BE2C (cell line): ENCODE measurements at regions not wholly inside any gene's neighbourhood (a gene's known extent, or its start where the extent isn't known, plus 50 kb on each side); places are given as distances from the start of the nearest gene placed in this dataset.

ENCODE experiments used
- DNase-seq: peaks from one replicate; pipeline ENCODE4 v3.0.0-alpha.2; 2020
- H3K27me3 ChIP-seq: fragments of 250-450 bp; sonication (Bioruptor Pico); 2 replicates; pipeline ENCODE4 v1.5.1; 2020; ENCODE audit warnings: mild to moderate bottlenecking
- H3K36me3 ChIP-seq: fragments of 250-450 bp; sonication (Bioruptor Pico); 2 replicates; pipeline ENCODE4 v1.5.1; 2020; ENCODE audit warnings: mild to moderate bottlenecking
- H3K4me1 ChIP-seq: fragments of 250-450 bp; sonication (Bioruptor Pico); 2 replicates; pipeline ENCODE4 v1.5.1; 2020
- H3K4me3 ChIP-seq: 2 replicates; pipeline ENCODE4 v1.5.1; 2011; ENCODE audit warnings: low read depth, low read length
- H3K9me3 ChIP-seq: fragments of 250-450 bp; sonication (Bioruptor Pico); 2 replicates; pipeline ENCODE4 v1.5.1; 2020
- TF ChIP-seq, protein P1 (sequence below): IDR thresholded peaks from 2 replicates; pipeline ENCODE4 v1.5.1; 2012; ENCODE audit warnings: mild to moderate bottlenecking, low read depth, low read length

DNA sequence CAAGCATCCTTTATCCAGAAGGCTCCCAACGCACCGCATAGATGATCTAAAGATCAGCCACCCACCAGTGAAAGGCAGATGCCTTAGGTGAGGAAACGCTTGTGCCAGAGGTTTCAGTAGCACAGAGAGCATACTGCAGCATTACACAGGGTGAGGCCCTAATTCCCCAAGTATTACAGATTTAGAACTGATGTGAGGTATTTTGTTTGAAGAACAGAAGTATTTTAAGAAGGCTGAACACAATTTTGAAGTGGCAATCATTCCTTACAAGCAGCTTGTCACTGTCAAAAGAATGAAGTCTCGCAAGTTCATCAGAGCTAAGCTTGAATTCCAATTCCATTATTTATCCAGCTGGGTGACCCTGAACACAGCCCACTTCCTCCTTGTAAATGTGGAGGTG, 70.0 kb upstream of the FAT3 start:
- 0 out of 2 replicates have a peak, but pooled peaks cover 2% of the 10 kb centered on the region for H3K9me3 ChIP-seq
- no peak for DNase-seq

DNA sequence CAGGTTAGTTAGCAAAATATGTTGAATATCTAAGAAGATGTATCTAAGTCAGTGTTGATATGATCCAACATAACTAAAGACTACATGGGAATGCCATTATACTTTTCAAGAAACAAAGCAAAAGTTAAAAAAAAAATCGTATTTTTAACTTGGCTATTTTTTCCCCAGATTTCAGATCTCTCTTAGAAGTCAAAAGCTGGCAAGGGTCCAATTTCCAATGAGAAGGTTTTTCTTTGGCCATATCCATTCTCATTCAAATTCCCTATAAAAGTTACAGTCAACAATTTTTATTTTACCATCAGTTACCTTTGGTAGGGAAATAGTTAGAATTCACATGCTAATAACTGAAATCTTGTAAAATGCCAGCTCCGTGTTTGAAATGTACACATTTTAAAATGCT, 70.5 kb upstream of the FAT3 start:
- Histone ChIP-seq H3K4me1 (no peaks in the 10 kb centered on the region), H3K9me3 (0 out of 2 replicates have a peak, but pooled peaks cover 2% of the 10 kb centered on the region), H3K27me3 (peaks cover 5% of the 10 kb centered on the region; the same call in 1 of the 2 replicates), H3K4me3 (no peak overlapping the region), H3K36me3 (no peaks in the 10 kb centered on the region)
- TF ChIP-seq, protein P1, sequence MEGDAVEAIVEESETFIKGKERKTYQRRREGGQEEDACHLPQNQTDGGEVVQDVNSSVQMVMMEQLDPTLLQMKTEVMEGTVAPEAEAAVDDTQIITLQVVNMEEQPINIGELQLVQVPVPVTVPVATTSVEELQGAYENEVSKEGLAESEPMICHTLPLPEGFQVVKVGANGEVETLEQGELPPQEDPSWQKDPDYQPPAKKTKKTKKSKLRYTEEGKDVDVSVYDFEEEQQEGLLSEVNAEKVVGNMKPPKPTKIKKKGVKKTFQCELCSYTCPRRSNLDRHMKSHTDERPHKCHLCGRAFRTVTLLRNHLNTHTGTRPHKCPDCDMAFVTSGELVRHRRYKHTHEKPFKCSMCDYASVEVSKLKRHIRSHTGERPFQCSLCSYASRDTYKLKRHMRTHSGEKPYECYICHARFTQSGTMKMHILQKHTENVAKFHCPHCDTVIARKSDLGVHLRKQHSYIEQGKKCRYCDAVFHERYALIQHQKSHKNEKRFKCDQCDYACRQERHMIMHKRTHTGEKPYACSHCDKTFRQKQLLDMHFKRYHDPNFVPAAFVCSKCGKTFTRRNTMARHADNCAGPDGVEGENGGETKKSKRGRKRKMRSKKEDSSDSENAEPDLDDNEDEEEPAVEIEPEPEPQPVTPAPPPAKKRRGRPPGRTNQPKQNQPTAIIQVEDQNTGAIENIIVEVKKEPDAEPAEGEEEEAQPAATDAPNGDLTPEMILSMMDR = no peak
- no peak for DNase-seq

More for the DNA sequence above, 70.0 kb upstream of the FAT3 start:
- Histone ChIP-seq H3K4me3 (no peak overlapping the region), H3K27me3 (peaks cover 4% of the 10 kb centered on the region; the same call in 1 of the 2 replicates), H3K4me1 (no peaks in the 10 kb centered on the region), H3K36me3 (no peaks in the 10 kb centered on the region)
- TF ChIP-seq, protein P1 = no peak

DNA sequence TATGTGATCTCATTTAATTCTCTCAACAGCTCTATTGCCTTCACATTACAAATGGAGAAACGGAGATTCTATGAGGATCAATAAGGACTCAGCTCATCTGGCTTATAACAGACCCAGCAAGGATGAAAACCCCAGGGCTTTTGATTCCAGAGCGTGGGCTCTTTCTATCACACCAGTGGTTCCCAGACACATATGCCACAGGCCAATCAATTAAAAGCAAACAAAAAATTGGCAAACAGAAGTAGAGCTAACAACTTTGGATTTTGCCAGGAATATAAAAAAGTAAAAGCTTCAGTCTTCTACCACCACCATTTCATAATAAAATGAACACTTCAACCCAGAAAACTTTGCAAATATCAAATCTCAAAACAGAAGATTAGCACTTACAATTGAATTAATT, 71.1 kb upstream of the FAT3 start:
- DNase-seq = no peak
- no peaks in the 10 kb centered on the region for H3K36me3 ChIP-seq
- H3K4me1 ChIP-seq = no peaks in the 10 kb centered on the region
- H3K27me3 ChIP-seq = peaks cover 10% of the 10 kb centered on the region; the same call in 1 of the 2 replicates
- 0 out of 2 replicates have a peak, but pooled peaks cover 2% of the 10 kb centered on the region for H3K9me3 ChIP-seq
- H3K4me3 ChIP-seq = no peak overlapping the region
- TF ChIP-seq, protein P1 = no peak

DNA sequence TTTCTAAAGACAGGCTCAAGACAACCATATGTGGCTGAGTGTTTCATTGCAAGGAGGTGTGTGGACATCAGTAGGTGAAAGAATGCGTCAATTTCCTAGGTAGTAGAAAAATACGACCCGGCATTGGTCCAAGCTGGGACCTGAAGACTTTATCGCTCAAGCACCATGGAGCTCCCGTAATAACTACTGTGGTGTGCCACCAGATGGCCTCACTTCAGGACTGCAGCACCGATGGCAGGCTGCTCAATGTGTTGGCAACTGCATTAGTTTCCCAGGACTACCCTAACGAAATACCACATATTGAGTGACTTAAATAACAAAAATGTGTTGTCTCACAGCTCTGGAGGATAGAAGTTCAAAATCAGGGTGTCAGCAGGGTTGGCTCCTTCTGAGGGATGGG, 72.4 kb upstream of the FAT3 start:
- H3K4me3 ChIP-seq = no peak overlapping the region
- no peaks in the 10 kb centered on the region for H3K4me1 ChIP-seq
- TF ChIP-seq, protein P1 = peak; percentile 59
- H3K27me3 ChIP-seq = peaks cover 10% of the 10 kb centered on the region; the same call in 1 of the 2 replicates
- DNase-seq = peak; percentile 23
- 0 out of 2 replicates have a peak, but pooled peaks cover 2% of the 10 kb centered on the region for H3K9me3 ChIP-seq
- no peaks in the 10 kb centered on the region for H3K36me3 ChIP-seq

DNA sequence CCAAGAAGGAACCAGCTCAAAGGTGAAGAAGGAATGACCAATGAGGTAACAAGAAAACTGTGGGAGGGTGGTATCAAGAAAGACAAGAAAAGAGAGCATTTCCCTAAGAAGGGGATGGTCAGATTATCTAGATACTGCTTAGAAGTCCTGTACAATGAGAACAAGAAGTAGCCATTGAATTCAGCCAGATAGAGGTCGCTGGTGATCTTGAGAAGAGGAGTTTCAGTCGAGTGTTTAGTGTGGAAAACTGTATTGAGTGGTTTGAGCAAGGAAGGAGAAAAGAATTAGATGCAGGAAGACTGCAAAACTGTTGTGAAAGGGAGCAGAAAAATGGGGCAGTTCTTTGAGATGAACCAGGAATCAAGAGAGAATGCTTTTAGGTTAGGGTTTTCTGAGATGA, 74.6 kb upstream of the FAT3 start:
- TF ChIP-seq, protein P1 = peak; percentile 27
- DNase-seq = no peak
- Histone ChIP-seq H3K36me3 (no peaks in the 10 kb centered on the region), H3K4me1 (no peaks in the 10 kb centered on the region), H3K9me3 (0 out of 2 replicates have a peak, but pooled peaks cover 2% of the 10 kb centered on the region), H3K4me3 (no peak overlapping the region), H3K27me3 (peaks cover 21% of the 10 kb centered on the region)

DNA sequence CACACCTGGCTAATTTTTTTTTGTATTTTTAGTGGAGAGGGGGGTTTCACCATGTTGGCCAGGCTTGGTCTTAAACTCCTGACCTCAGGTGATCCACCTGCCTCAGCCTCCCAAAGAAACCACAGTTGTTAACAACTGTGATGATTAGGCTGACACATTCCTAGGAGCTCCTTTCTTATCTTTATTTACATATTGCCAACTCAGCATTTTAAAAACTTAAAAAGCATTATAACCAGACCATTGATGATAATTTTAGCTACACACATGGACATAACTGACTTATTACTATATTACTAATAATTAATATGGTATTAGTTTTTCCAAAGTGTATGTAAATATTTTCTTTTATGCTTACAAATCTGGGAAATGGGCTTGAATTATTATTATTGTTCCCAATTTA, 82.9 kb upstream of the FAT3 start:
- TF ChIP-seq, protein P1 = no peak
- Histone ChIP-seq H3K36me3 (no peaks in the 10 kb centered on the region), H3K27me3 (peaks cover 69% of the 10 kb centered on the region), H3K9me3 (no peaks in the 10 kb centered on the region), H3K4me1 (peaks cover 3% of the 10 kb centered on the region; the same call in 1 of the 2 replicates), H3K4me3 (no peak overlapping the region)
- DNase-seq = no peak
